MM.1S (cell line): ENCODE measurements at regions not wholly inside any gene's neighbourhood (a gene's known extent, or its start where the extent isn't known, plus 50 kb on each side); places are given as distances from the start of the nearest gene placed in this dataset.

ENCODE experiments used
- EZH2 ChIP-seq: fragments of 300-600 bp; sonication (generic); optimal IDR thresholded peaks from 2 replicates; pipeline ENCODE3; 2017; ENCODE audit warnings: low read depth, mild to moderate bottlenecking, antibody characterized with exemption, low read length, mixed read lengths
- TF ChIP-seq, protein P1 (sequence below): fragments of 300-600 bp; sonication (generic); IDR thresholded peaks from 2 replicates; pipeline ENCODE4 v1.5.1; 2016; ENCODE audit warnings: antibody characterized with exemption, low read length, mixed read lengths

- TF ChIP-seq, protein P1, sequence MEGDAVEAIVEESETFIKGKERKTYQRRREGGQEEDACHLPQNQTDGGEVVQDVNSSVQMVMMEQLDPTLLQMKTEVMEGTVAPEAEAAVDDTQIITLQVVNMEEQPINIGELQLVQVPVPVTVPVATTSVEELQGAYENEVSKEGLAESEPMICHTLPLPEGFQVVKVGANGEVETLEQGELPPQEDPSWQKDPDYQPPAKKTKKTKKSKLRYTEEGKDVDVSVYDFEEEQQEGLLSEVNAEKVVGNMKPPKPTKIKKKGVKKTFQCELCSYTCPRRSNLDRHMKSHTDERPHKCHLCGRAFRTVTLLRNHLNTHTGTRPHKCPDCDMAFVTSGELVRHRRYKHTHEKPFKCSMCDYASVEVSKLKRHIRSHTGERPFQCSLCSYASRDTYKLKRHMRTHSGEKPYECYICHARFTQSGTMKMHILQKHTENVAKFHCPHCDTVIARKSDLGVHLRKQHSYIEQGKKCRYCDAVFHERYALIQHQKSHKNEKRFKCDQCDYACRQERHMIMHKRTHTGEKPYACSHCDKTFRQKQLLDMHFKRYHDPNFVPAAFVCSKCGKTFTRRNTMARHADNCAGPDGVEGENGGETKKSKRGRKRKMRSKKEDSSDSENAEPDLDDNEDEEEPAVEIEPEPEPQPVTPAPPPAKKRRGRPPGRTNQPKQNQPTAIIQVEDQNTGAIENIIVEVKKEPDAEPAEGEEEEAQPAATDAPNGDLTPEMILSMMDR, result no peak
- TF ChIP-seq EZH2, result no peak
These were observed 61.4 kb upstream of the PACRGL start for GRCh38 chr4:20638825-20639224.
